ENCODE measurements at regions not wholly inside any gene's neighbourhood (a gene's known extent, or its start where the extent isn't known, plus 50 kb on each side); places are given as distances from the start of the nearest gene placed in this dataset.

DNA sequence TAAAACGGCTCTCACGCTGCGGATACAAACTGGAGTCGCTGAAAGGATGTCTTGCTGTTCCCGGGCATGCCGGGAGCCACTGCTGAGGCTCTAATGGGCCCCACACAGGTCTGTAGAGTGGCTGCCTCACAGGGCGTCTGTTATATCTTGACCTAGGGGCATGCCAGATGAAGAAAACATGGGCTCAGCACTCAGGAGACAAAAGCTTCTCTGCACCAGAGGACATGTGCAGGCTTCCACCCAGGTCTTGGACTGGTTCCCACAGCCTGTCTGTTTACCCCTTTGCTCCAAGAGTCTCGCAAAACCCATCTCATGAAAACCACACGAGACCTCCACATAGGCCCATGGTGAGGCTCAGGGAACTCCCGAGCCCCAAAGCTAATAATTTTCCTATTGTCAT lies 134.2 kb downstream of the RPS29 start:
- peak overlapping the region in 1 of 3 experiments; percentile 38; a peak in 2 of 7 replicates for H3K27ac Mint-ChIP-seq
- Histone ChIP-seq H2BK15ac (ENCODE audit: low read depth, low read length) (no peak overlapping the region), H3K23me2 (ENCODE audit: insufficient read length, low read depth, low read length, poor library complexity, severe bottlenecking) (no peaks in the 10 kb centered on the region), H2AK5ac (ENCODE audit: insufficient read length, low read length) (no peak overlapping the region), H2BK12ac (ENCODE audit: insufficient read length, low read depth, low read length) (no peak overlapping the region), H2BK120ac (ENCODE audit: low read depth, low read length, poor library complexity, severe bottlenecking) (no peak overlapping the region), H3K4ac (ENCODE audit: low read depth, low read length) (no peak overlapping the region), H3K18ac (ENCODE audit: insufficient read length, low read depth, low read length) (no peak overlapping the region), H2AFZ (ENCODE audit: low read length) (no peak overlapping the region), H3K23ac (ENCODE audit: insufficient read length, low read depth, low read length) (no peak overlapping the region), H2BK5ac (ENCODE audit: insufficient read length, low read length) (no peak overlapping the region), H3K4me1 (ENCODE audit: insufficient read depth, low read length) (no peaks in the 10 kb centered on the region), H4K91ac (ENCODE audit: insufficient read length, low read depth, low read length) (no peak overlapping the region), H3K79me2 (ENCODE audit: insufficient read depth, low read length) (no peaks in the 10 kb centered on the region), H4K5ac (ENCODE audit: insufficient read length, low read depth, low read length) (no peak overlapping the region), H4K8ac (replicated peaks; ENCODE audit: insufficient read length, low read depth, low read length) (no peak overlapping the region), H3K27ac (ENCODE audit: insufficient read length, low read depth, low read length) (no peak overlapping the region), H3K14ac (ENCODE audit: insufficient read depth, low read length) (no peak overlapping the region), H4K20me1 (ENCODE audit: control insufficient read depth, insufficient read depth, insufficient read length) (no peaks in the 10 kb centered on the region), H3K56ac (ENCODE audit: insufficient read length, low read depth, low read length) (no peak overlapping the region), H3K4me2 (ENCODE audit: insufficient read depth, insufficient read length, low read length) (no peak overlapping the region), H3K9me3 (ENCODE audit: control insufficient read depth, low read depth, low read length) (no peaks in the 10 kb centered on the region), H3T11ph (ENCODE audit: low read length) (no peak overlapping the region), H2BK20ac (ENCODE audit: low read depth, low read length, poor library complexity, severe bottlenecking) (no peak overlapping the region), H3K79me1 (ENCODE audit: insufficient read depth, low read depth, low read length, poor library complexity, severe bottlenecking) (no peaks in the 10 kb centered on the region), H3K9ac (ENCODE audit: extremely low read depth, insufficient read length, low read length) (no peak overlapping the region), H3K27me3 (ENCODE audit: insufficient read depth, low read length) (no peaks in the 10 kb centered on the region)
- no peaks in the 10 kb centered on the region; the same call in 1 of the 2 replicates for H3K27me3 Mint-ChIP-seq (ENCODE audit: low read depth)
- H3K9me3 Mint-ChIP-seq = peaks cover 5 to 10% of the 10 kb centered on the region in 2 experiments
- WGBS (ENCODE audit: extremely low coverage, insufficient read length, low lambda C conversion rate) = no CpG with 5 or more reads among the region's 10 CpGs
- H3K36me3 Mint-ChIP-seq (ENCODE audit: insufficient read depth in 1 of 3, low read depth in 3 of 3) = peaks cover 0 to 6% (median 5%) of the 10 kb centered on the region in 3 experiments; a peak in 4 of 7 replicates
- no peak for DNase-seq
- peaks cover 21 to 29% of the 10 kb centered on the region in 2 experiments for H3K4me1 Mint-ChIP-seq
- TF ChIP-seq, protein P1, sequence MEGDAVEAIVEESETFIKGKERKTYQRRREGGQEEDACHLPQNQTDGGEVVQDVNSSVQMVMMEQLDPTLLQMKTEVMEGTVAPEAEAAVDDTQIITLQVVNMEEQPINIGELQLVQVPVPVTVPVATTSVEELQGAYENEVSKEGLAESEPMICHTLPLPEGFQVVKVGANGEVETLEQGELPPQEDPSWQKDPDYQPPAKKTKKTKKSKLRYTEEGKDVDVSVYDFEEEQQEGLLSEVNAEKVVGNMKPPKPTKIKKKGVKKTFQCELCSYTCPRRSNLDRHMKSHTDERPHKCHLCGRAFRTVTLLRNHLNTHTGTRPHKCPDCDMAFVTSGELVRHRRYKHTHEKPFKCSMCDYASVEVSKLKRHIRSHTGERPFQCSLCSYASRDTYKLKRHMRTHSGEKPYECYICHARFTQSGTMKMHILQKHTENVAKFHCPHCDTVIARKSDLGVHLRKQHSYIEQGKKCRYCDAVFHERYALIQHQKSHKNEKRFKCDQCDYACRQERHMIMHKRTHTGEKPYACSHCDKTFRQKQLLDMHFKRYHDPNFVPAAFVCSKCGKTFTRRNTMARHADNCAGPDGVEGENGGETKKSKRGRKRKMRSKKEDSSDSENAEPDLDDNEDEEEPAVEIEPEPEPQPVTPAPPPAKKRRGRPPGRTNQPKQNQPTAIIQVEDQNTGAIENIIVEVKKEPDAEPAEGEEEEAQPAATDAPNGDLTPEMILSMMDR (conservative IDR thresholded peaks at IDR 0.05) = no peak
- no peak overlapping the region for H3K4me3 Mint-ChIP-seq

Data from H9 (cell line).